Gastrocnemius medialis (tissue), 4 donors: ENCODE measurements at regions not wholly inside any gene's neighbourhood (a gene's known extent, or its start where the extent isn't known, plus 50 kb on each side); places are given as distances from the start of the nearest gene placed in this dataset.

ENCODE experiments used
- ATAC-seq, 2 donors: fragments of 150-250 bp; one replicate each; pipeline ENCODE4 v1.9.1; 2016
- DNase-seq, 2 donors: peaks; one replicate each; pipeline ENCODE4 v3.0.0-alpha.2; 2019
- H3K27ac ChIP-seq, 4 donors: fragments of 200-600 bp; sonication (generic); 1 replicate in 1 of 4; 2 replicates in 3 of 4; pipeline ENCODE4 v1.5.1; 2016 to 2018; ENCODE audit warnings: mild to moderate bottlenecking in 2 of 4, moderate library complexity in 1 of 4
- H3K27me3 ChIP-seq, 3 donors: fragments of 200-600 bp; sonication (generic) in 2 of 3; 1 replicate in 1 of 3; 2 replicates in 2 of 3; pipeline versions ENCODE4 v1.5.1 to v1.6.0; 2016 to 2019; ENCODE audit warnings: mild to moderate bottlenecking in 1 of 3, moderate library complexity in 1 of 3
- H3K36me3 ChIP-seq, 2 donors: fragments of 200-600 bp; sonication (generic) in 1 of 2; one replicate each; pipeline ENCODE4 v1.5.1; 2017 to 2018
- H3K4me1 ChIP-seq, 2 donors: fragments of 200-600 bp; sonication (generic) in 1 of 2; one replicate each; pipeline ENCODE4 v1.5.1; 2016 to 2017; ENCODE audit warnings: mild to moderate bottlenecking in 2 of 2
- H3K4me3 ChIP-seq, 4 donors: fragments of 200-600 bp; sonication (generic) in 3 of 4; 1 replicate in 1 of 4; 2 replicates in 3 of 4; pipeline ENCODE4 v1.5.1; 2016 to 2019; ENCODE audit warnings: mild to moderate bottlenecking in 2 of 4
- H3K9me3 ChIP-seq, 3 donors: fragments of 200-600 bp; sonication (generic) in 2 of 3; 1 replicate in 1 of 3; 2 replicates in 2 of 3; pipeline ENCODE4 v1.5.1; 2016 to 2019
- CTCF ChIP-seq, 5 experiments: fragments of 450-650 bp in 3 of 5; fragments of 200-600 bp in 2 of 5; sonication (generic) in 2 of 5; IDR thresholded peaks in 4 of 5; conservative IDR thresholded peaks in 1 of 5; 1 replicate in 4 of 5; 2 replicates in 1 of 5; pipeline ENCODE4 v1.5.1; 2016 to 2019; ENCODE audit warnings: antibody characterized with exemption in 5 of 5, mild to moderate bottlenecking in 3 of 5, moderate library complexity in 3 of 5
- POLR2A ChIP-seq, 2 donors: fragments of 450-650 bp; IDR thresholded peaks; one replicate each; pipeline ENCODE4 v1.6.1; 2017; ENCODE audit warnings: antibody characterized with exemption in 2 of 2, mild to moderate bottlenecking in 2 of 2, moderate library complexity in 2 of 2
- in situ Hi-C, 4 donors: fragments of 200-750 bp; cut with MboI; loops; one replicate each; pipeline versions ENCODE4 v1.15.0 to v1.8.0; 2017; ENCODE audit warnings: low sequenced_read_pairs in 4 of 4
- intact Hi-C: fragments of 100-400 bp; cut with DNase I; formaldehyde crosslinking; loops from one replicate; pipeline ENCODE4 v1.15.1; 2023; ENCODE audit warnings: low total_unique reads

GRCh38 chr18:78571831-78572347 lies 407.7 kb upstream of the SALL3 start:
- H3K27ac ChIP-seq, result no peak overlapping the region
- H3K4me1 ChIP-seq, result no peaks in the 10 kb centered on the region
- no peaks in the 10 kb centered on the region for H3K36me3 ChIP-seq
- DNase-seq (no peak), ATAC-seq (no peak)
- H3K9me3 ChIP-seq, result no peaks in the 10 kb centered on the region
- H3K27me3 ChIP-seq, result no peaks in the 10 kb centered on the region
- in situ Hi-C loops (no loop called here), intact Hi-C loops (no loop called here)
- H3K4me3 ChIP-seq, result no peak overlapping the region
- no peak for TF ChIP-seq POLR2A (IDR thresholded peaks at IDR 0.05)
- no peak for TF ChIP-seq CTCF (IDR thresholded peaks at IDR 0.05 in 4 of 5, conservative IDR thresholded peaks at IDR 0.05 in 1 of 5)

GRCh38 chr18:78573773-78574172 lies 405.8 kb upstream of the SALL3 start:
- Histone ChIP-seq H3K36me3 (no peaks in the 10 kb centered on the region), H3K27ac (no peak overlapping the region), H3K27me3 (no peaks in the 10 kb centered on the region), H3K4me1 (no peaks in the 10 kb centered on the region), H3K9me3 (no peaks in the 10 kb centered on the region), H3K4me3 (no peak overlapping the region)
- in situ Hi-C loops, result no loop called here
- ATAC-seq, result no peak
- TF ChIP-seq CTCF (IDR thresholded peaks at IDR 0.05 in 4 of 5, conservative IDR thresholded peaks at IDR 0.05 in 1 of 5), result no peak
- TF ChIP-seq POLR2A (IDR thresholded peaks at IDR 0.05), result no peak
- no peak for DNase-seq
- intact Hi-C loops, result no loop called here

GRCh38 chr18:78576967-78577366 lies 402.7 kb upstream of the SALL3 start:
- intact Hi-C loops (no loop called here), in situ Hi-C loops (no loop called here)
- Histone ChIP-seq H3K4me1 (no peaks in the 10 kb centered on the region), H3K27ac (no peak overlapping the region), H3K27me3 (no peaks in the 10 kb centered on the region), H3K9me3 (no peaks in the 10 kb centered on the region), H3K36me3 (no peaks in the 10 kb centered on the region), H3K4me3 (no peak overlapping the region)
- no peak for TF ChIP-seq CTCF (IDR thresholded peaks at IDR 0.05 in 4 of 5, conservative IDR thresholded peaks at IDR 0.05 in 1 of 5)
- no peak for TF ChIP-seq POLR2A (IDR thresholded peaks at IDR 0.05)
- ATAC-seq (no peak), DNase-seq (no peak)

- TF ChIP-seq CTCF (IDR thresholded peaks at IDR 0.05 in 4 of 5, conservative IDR thresholded peaks at IDR 0.05 in 1 of 5), result no peak
- no peak for TF ChIP-seq POLR2A (IDR thresholded peaks at IDR 0.05)
Measured at GRCh38 chr18:78579449-78579848, 400.2 kb upstream of the SALL3 start.

More at GRCh38 chr18:78579449-78579848, 400.2 kb upstream of the SALL3 start:
- DNase-seq, result no peak
- intact Hi-C loops, result no loop called here
- no peak overlapping the region for H3K4me3 ChIP-seq
- no peaks in the 10 kb centered on the region for H3K27me3 ChIP-seq
- ATAC-seq, result no peak
- no peak overlapping the region for H3K27ac ChIP-seq
- H3K4me1 ChIP-seq, result no peaks in the 10 kb centered on the region
- no peaks in the 10 kb centered on the region for H3K36me3 ChIP-seq
- H3K9me3 ChIP-seq, result no peaks in the 10 kb centered on the region
- in situ Hi-C loops, result no loop called here
